Sigmoid colon (tissue), 6 donors: ENCODE measurements at regions not wholly inside any gene's neighbourhood (a gene's known extent, or its start where the extent isn't known, plus 50 kb on each side); places are given as distances from the start of the nearest gene placed in this dataset.
"Not testable (repeated sequence)": the region's sequence is repeated elsewhere in the genome, so short reads cannot be mapped to it uniquely, and the experiment has no call there.

ENCODE experiments used
- DNase-seq: peaks from one replicate; pipeline ENCODE4 v3.0.0-alpha.2; 2019
- H3K27ac ChIP-seq, 4 donors: fragments of 200-600 bp; sonication (generic); one replicate each; pipeline ENCODE4 v1.5.1; 2016 to 2019; ENCODE audit warnings: mild to moderate bottlenecking in 1 of 4
- H3K27me3 ChIP-seq, 3 donors: fragments of 200-600 bp; sonication (generic); one replicate each; pipeline ENCODE4 v1.5.1; 2019; ENCODE audit warnings: mild to moderate bottlenecking in 1 of 3
- H3K36me3 ChIP-seq, 4 donors: fragments of 200-600 bp; sonication (generic); one replicate each; pipeline ENCODE4 v1.5.1; 2016 to 2019
- H3K4me1 ChIP-seq, 4 donors: fragments of 200-600 bp; sonication (generic); one replicate each; pipeline ENCODE4 v1.5.1; 2017 to 2019
- H3K4me3 ChIP-seq, 4 donors: fragments of 200-600 bp; sonication (generic); one replicate each; pipeline ENCODE4 v1.5.1; 2017 to 2019; ENCODE audit warnings: mild to moderate bottlenecking in 2 of 4, moderate library complexity in 1 of 4
- H3K9me3 ChIP-seq, 4 donors: fragments of 200-600 bp in 3 of 4; sonication (generic) in 3 of 4; one replicate each; pipeline versions ENCODE4 v1.5.1 to v1.6.1; 2013 to 2019
- CTCF ChIP-seq, 4 experiments: fragments of 450-650 bp in 3 of 4; fragments of 200-600 bp in 1 of 4; IDR thresholded peaks; one replicate each; pipeline ENCODE4 v1.5.1; 2016 to 2019; ENCODE audit warnings: antibody characterized with exemption in 4 of 4, mild to moderate bottlenecking in 3 of 4, moderate library complexity in 2 of 4
- EP300 ChIP-seq, 4 donors: sonication (generic); formaldehyde crosslinking; IDR thresholded peaks; one replicate each; pipeline ENCODE4 v1.6.1; 2017; ENCODE audit warnings: antibody characterized with exemption in 4 of 4
- POLR2A ChIP-seq, 2 donors: fragments of 450-650 bp; IDR thresholded peaks; one replicate each; pipeline ENCODE4 v1.6.1; 2016; ENCODE audit warnings: antibody characterized with exemption in 2 of 2, mild to moderate bottlenecking in 2 of 2, moderate library complexity in 2 of 2
- POLR2AphosphoS5 ChIP-seq, 4 donors: sonication (generic); formaldehyde crosslinking; IDR thresholded peaks; one replicate each; pipeline ENCODE4 v1.6.1; 2017; ENCODE audit warnings: antibody characterized with exemption in 4 of 4
- WGBS, 2 donors: extraction: QIAGEN DNeasy Blood & Tissue Kit; methylation state at CpG; one replicate each; pipeline ENCODE4 v1.1.7; 2013; 5-methylcytosine and 5-hydroxymethylcytosine counted together
- intact Hi-C: fragments of 100-400 bp; cut with DNase I; formaldehyde crosslinking; loops from one replicate; pipeline ENCODE4 v1.15.1; 2023
- donor health status: healthy with polysubstance abuse.
- donor health status: healthy.

DNA sequence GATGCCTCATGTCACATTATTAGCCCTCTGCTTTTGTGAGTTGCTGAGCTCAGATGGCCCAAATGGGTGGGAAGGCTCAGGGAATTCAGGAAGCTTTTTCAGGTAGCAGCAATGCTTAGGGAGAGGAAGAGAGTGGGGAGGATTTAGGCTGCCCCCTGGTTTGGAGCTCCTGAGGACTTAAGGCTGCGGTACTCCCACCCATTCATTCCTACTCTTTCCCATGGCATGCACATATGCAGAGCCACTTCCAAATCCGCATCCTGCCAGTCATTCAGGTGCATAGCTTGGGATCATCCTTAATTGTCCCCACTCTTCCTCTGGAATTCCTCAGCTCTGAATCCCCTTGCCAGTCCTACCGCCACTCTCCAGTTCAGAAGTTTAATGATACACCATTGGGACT is 343.1 kb upstream of the FRG2C start:
- intact Hi-C loops = no loop called here
- Histone ChIP-seq H3K4me3 (no peak overlapping the region), H3K36me3 (no peaks in the 10 kb centered on the region), H3K4me1 (no peaks in the 10 kb centered on the region), H3K27ac (no peak overlapping the region), H3K27me3 (no peaks in the 10 kb centered on the region), H3K9me3 (no peaks in the 10 kb centered on the region)
- WGBS, 2 donors = 94 to 99% methylated on average over 3 of the region's 3 CpGs
- no peak for TF ChIP-seq POLR2A (IDR thresholded peaks at IDR 0.05)
- no peak for TF ChIP-seq EP300 (IDR thresholded peaks at IDR 0.05)
- no peak for TF ChIP-seq POLR2AphosphoS5 (IDR thresholded peaks at IDR 0.05)
- no peak for TF ChIP-seq CTCF (IDR thresholded peaks at IDR 0.05)
- DNase-seq = no peak

- WGBS, 2 donors = 52 to 73% methylated on average over 2 of the region's 2 CpGs
- DNase-seq, H3K4me3 ChIP-seq, intact Hi-C loops, H3K36me3 ChIP-seq, H3K9me3 ChIP-seq, H3K27me3 ChIP-seq, H3K27ac ChIP-seq, H3K4me1 ChIP-seq: not testable (repeated sequence)
Measured at GRCh38 chr3:75323936-75324335, 340.2 kb upstream of the FRG2C start.

DNA sequence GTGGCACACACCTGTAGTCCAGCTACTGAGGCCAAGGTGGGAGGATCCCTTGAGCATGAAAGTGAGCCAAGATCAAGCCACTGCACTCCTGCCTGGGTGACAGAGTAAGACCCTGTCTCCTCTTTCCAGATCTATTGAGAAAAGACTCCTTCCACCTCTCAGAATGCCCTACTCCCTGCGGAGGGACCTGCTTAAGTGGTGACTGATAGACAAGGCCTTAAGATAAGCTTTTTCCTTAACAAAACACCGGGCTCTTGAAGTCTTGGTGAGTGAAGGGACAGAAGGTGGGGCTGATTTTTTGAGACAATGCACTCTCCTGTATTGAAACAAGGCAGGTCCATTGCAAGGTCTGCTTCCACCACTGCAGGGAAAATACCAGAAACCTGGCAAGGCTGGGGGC is 338.4 kb upstream of the FRG2C start:
- DNase-seq = no peak

GRCh38 chr3:75327453-75327852 is 336.7 kb upstream of the FRG2C start:
- peaks cover 0 to 26% (median 10%) of the 10 kb centered on the region in 4 donors for H3K4me1 ChIP-seq
- intact Hi-C loops = no loop called here
- H3K27ac ChIP-seq = no peak overlapping the region
- DNase-seq = no peak
- no peaks in the 10 kb centered on the region for H3K9me3 ChIP-seq
- TF ChIP-seq EP300 (IDR thresholded peaks at IDR 0.05) = no peak
- no peak for TF ChIP-seq POLR2A (IDR thresholded peaks at IDR 0.05)
- no peak for TF ChIP-seq CTCF (IDR thresholded peaks at IDR 0.05)
- TF ChIP-seq POLR2AphosphoS5 (IDR thresholded peaks at IDR 0.05) = no peak
- H3K4me3 ChIP-seq = no peak overlapping the region
- no peaks in the 10 kb centered on the region for H3K27me3 ChIP-seq
- 72 to 80% methylated on average over 9 of the region's 9 CpGs for WGBS, 2 donors
- H3K36me3 ChIP-seq = no peaks in the 10 kb centered on the region

More for the DNA sequence above, 338.4 kb upstream of the FRG2C start:
- no peaks in the 10 kb centered on the region for H3K27me3 ChIP-seq
- no peaks in the 10 kb centered on the region for H3K9me3 ChIP-seq
- intact Hi-C loops = no loop called here
- H3K4me1 ChIP-seq = peaks cover 0 to 11% (median 4%) of the 10 kb centered on the region in 4 donors
- TF ChIP-seq POLR2AphosphoS5 (IDR thresholded peaks at IDR 0.05) (no peak), CTCF (IDR thresholded peaks at IDR 0.05) (no peak), POLR2A (IDR thresholded peaks at IDR 0.05) (no peak), EP300 (IDR thresholded peaks at IDR 0.05) (no peak)
- 84 to 88% methylated on average over 2 of the region's 2 CpGs for WGBS, 2 donors
- H3K4me3 ChIP-seq = no peak overlapping the region
- no peaks in the 10 kb centered on the region for H3K36me3 ChIP-seq
- no peak overlapping the region for H3K27ac ChIP-seq

- Histone ChIP-seq H3K36me3 (no peaks in the 10 kb centered on the region), H3K4me3 (no peak overlapping the region), H3K27me3 (no peaks in the 10 kb centered on the region), H3K4me1 (peaks cover 0 to 31% (median 14%) of the 10 kb centered on the region in 4 donors), H3K27ac (no peak overlapping the region), H3K9me3 (no peaks in the 10 kb centered on the region)
- DNase-seq = no peak
- TF ChIP-seq POLR2AphosphoS5 (IDR thresholded peaks at IDR 0.05) = no peak
- TF ChIP-seq CTCF (IDR thresholded peaks at IDR 0.05) = no peak
- 29 to 61% methylated on average over 4 of the region's 4 CpGs for WGBS, 2 donors
- intact Hi-C loops = no loop called here
Measured at GRCh38 chr3:75329476-75330097, 334.5 kb upstream of the FRG2C start.

GRCh38 chr3:75330446-75330845 is 333.7 kb upstream of the FRG2C start:
- H3K27me3 ChIP-seq, DNase-seq: not testable (repeated sequence)

More at GRCh38 chr3:75330446-75330845, 333.7 kb upstream of the FRG2C start:
- H3K9me3 ChIP-seq, intact Hi-C loops, H3K27ac ChIP-seq, H3K4me3 ChIP-seq, H3K36me3 ChIP-seq: not testable (repeated sequence)
- H3K4me1 ChIP-seq = peaks cover 0 to 31% (median 14%) of the 10 kb centered on the region in 4 donors
